Neural progenitor cell (in vitro differentiated cells): ENCODE measurements at regions not wholly inside any gene's neighbourhood (a gene's known extent, or its start where the extent isn't known, plus 50 kb on each side); places are given as distances from the start of the nearest gene placed in this dataset.

Source experiments
- DNase-seq: peaks from one replicate; pipeline ENCODE4 v3.0.0-alpha.2; 2016; ENCODE audit warnings: low spot score
- H2AFZ ChIP-seq: fragments of 200-600 bp; sonication (generic); replicated peaks from 2 replicates; pipeline ENCODE4 v1.6.1; 2016; ENCODE audit warnings: antibody characterized with exemption
- H3F3A ChIP-seq: fragments of 200-600 bp; sonication (generic); 2 replicates; pipeline ENCODE4 v1.6.1; 2016; ENCODE audit warnings: antibody characterized with exemption, low read depth
- H3K27ac ChIP-seq: fragments of 200-600 bp; sonication (generic); 2 replicates; pipeline ENCODE4 v1.5.1; 2016; ENCODE audit warnings: mild to moderate bottlenecking
- H3K27me3 ChIP-seq: fragments of 200-600 bp; sonication (generic); 2 replicates; pipeline ENCODE4 v1.6.1; 2016; ENCODE audit warnings: mild to moderate bottlenecking, moderate library complexity
- H3K36me3 ChIP-seq: fragments of 200-600 bp; sonication (generic); 2 replicates; pipeline ENCODE4 v1.5.1; 2016
- H3K4me1 ChIP-seq: fragments of 200-600 bp; sonication (generic); 2 replicates; pipeline ENCODE4 v1.6.1; 2016; ENCODE audit warnings: mixed run types
- H3K4me2 ChIP-seq: fragments of 200-600 bp; sonication (generic); 2 replicates; pipeline ENCODE4 v1.6.1; 2016
- H3K4me3 ChIP-seq: fragments of 200-600 bp; sonication (generic); 2 replicates; pipeline ENCODE4 v1.5.1; 2016
- H3K79me2 ChIP-seq: fragments of 200-600 bp; sonication (generic); 2 replicates; pipeline ENCODE4 v1.6.1; 2016; ENCODE audit warnings: low read depth
- H3K9ac ChIP-seq: fragments of 200-600 bp; sonication (generic); 2 replicates; pipeline ENCODE4 v1.6.1; 2016
- H3K9me3 ChIP-seq: fragments of 200-600 bp; sonication (generic); 2 replicates; pipeline ENCODE4 v1.5.1; 2016; ENCODE audit warnings: low read depth
- H4K20me1 ChIP-seq: fragments of 200-600 bp; sonication (generic); 2 replicates; pipeline ENCODE4 v1.6.1; 2016; ENCODE audit warnings: low read depth
- H3K27ac Mint-ChIP-seq: 3 replicates; pipeline ENCODE4 v1.8.0; 2021; ENCODE audit warnings: mixed read lengths
- H3K27me3 Mint-ChIP-seq: 2 replicates; pipeline ENCODE4 v1.8.0; 2022; ENCODE audit warnings: low read depth, mild to moderate bottlenecking, inconsistent platforms, moderate library complexity, mixed read lengths; ENCODE audit not compliant: insufficient read depth
- H3K36me3 Mint-ChIP-seq: 3 replicates; pipeline ENCODE4 v1.8.0; 2021; ENCODE audit warnings: mixed read lengths
- H3K4me1 Mint-ChIP-seq: 3 replicates; pipeline ENCODE4 v1.8.0; 2021; ENCODE audit warnings: mixed read lengths
- H3K4me3 Mint-ChIP-seq: 3 replicates; pipeline ENCODE4 v1.8.0; 2021; ENCODE audit warnings: mild to moderate bottlenecking, moderate library complexity, mixed read lengths
- H3K9me3 Mint-ChIP-seq: 3 replicates; pipeline ENCODE4 v1.8.0; 2020; ENCODE audit warnings: mixed read lengths
- EZH2 ChIP-seq: fragments of 200-600 bp; sonication (generic); IDR thresholded peaks from 2 replicates; pipeline ENCODE4 v1.6.1; 2017; ENCODE audit warnings: antibody characterized with exemption, mild to moderate bottlenecking, moderate library complexity
- EZH2phosphoT487 ChIP-seq: fragments of 200-600 bp; sonication (generic); IDR thresholded peaks from 2 replicates; pipeline ENCODE4 v1.6.1; 2017; ENCODE audit warnings: antibody characterized with exemption
- TF ChIP-seq, protein P1 (sequence below): fragments of 200-600 bp; sonication (generic); IDR thresholded peaks from 2 replicates; pipeline ENCODE4 v1.5.1; 2017; ENCODE audit warnings: antibody characterized with exemption, mild to moderate bottlenecking

DNA sequence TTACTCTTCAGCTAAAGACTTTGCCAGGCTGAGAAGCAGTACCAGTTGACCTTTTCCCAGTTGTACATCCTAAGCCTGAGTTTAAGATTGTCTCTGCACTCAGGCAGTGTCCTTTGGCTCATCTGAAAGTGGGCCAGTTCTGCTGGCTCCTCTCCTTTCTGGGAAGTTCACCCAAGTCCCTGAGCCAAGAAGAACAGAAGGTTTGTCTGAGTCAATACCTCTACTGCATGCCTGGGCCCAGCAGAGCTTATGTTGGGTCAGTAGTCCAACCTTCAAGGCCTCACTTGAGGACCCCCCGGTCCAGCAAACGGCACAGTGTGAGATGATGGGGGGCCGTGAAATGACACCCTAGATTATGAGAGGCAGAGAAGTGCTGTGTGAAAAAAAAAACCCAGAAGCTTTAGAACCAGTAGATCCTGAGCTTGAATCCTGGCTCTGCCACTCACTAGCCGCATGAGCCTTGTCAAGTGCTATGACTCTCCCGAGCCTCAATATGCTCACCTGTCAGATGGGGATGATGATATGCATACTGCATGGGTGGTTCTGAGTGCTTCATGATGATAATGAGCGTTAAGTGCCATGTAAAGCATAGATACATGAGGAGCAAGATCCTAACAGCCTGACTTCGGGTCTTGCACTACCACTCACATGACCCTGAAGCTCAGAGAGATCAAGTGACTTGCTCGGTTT is 156.0 kb downstream of the MACROH2A1 start:
- peaks cover 51% of the 10 kb centered on the region for H3K4me1 Mint-ChIP-seq
- H3K9me3 Mint-ChIP-seq = no peaks in the 10 kb centered on the region
- Histone ChIP-seq H3K9me3 (no peaks in the 10 kb centered on the region), H3K79me2 (no peaks in the 10 kb centered on the region), H3K36me3 (no peaks in the 10 kb centered on the region), H3F3A (no peaks in the 10 kb centered on the region), H3K27ac (no peak overlapping the region), H3K4me2 (no peak overlapping the region), H3K27me3 (no peaks in the 10 kb centered on the region), H4K20me1 (no peaks in the 10 kb centered on the region), H3K9ac (no peak overlapping the region), H3K4me3 (no peak overlapping the region), H3K4me1 (peaks cover 4% of the 10 kb centered on the region), H2AFZ (no peak overlapping the region)
- H3K27me3 Mint-ChIP-seq = peaks cover 15% of the 10 kb centered on the region
- H3K27ac Mint-ChIP-seq = no peak overlapping the region
- no peak for TF ChIP-seq EZH2
- TF ChIP-seq, protein P1, sequence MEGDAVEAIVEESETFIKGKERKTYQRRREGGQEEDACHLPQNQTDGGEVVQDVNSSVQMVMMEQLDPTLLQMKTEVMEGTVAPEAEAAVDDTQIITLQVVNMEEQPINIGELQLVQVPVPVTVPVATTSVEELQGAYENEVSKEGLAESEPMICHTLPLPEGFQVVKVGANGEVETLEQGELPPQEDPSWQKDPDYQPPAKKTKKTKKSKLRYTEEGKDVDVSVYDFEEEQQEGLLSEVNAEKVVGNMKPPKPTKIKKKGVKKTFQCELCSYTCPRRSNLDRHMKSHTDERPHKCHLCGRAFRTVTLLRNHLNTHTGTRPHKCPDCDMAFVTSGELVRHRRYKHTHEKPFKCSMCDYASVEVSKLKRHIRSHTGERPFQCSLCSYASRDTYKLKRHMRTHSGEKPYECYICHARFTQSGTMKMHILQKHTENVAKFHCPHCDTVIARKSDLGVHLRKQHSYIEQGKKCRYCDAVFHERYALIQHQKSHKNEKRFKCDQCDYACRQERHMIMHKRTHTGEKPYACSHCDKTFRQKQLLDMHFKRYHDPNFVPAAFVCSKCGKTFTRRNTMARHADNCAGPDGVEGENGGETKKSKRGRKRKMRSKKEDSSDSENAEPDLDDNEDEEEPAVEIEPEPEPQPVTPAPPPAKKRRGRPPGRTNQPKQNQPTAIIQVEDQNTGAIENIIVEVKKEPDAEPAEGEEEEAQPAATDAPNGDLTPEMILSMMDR = no peak
- no peak for TF ChIP-seq EZH2phosphoT487
- no peaks in the 10 kb centered on the region for H3K36me3 Mint-ChIP-seq
- no peak for DNase-seq
- H3K4me3 Mint-ChIP-seq = no peak overlapping the region

DNA sequence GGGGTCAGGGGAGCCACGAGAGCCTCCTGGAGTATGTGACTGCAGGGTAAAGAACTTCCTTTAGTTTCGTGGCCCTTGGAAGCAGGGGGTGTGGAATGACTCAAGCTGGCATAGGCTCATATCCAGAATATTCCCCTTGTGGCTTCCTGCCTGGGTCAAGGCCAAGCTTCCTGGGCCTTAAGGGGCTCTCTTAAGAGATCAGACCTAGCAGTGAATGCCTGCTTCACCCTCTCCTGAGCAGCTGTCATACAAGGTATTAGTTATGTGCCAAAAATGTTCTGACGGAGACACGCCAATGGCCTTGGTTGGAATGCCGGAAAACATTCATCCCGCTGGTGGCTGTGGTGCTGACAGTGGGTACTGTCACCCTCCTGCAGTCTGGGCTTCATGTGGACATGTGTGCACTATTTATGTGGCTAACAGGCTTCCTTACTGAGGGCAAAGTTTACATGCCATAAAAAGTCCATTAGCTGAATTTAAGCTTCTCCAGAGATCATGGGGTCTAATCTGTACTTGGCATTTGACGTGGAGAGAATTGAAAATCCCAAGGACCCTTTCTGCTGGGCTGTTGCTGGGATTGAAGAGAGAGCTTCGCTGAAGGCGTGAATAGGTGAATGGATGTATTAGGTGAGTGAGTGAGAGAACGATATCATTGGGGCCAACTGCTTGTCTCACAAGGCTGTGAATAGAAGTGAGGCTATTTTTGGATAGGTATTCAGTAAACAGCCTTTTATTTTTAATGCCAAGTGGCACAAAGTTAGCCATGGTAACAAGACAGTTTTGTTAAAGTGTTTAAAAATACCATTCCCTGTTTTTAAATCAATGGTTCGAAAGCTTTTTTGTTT is 156.8 kb downstream of the MACROH2A1 start:
- H4K20me1 ChIP-seq = no peaks in the 10 kb centered on the region
- no peak for DNase-seq
- H2AFZ ChIP-seq = no peak overlapping the region
- H3K27ac Mint-ChIP-seq = no peak overlapping the region
- no peaks in the 10 kb centered on the region for H3K36me3 Mint-ChIP-seq
- TF ChIP-seq, protein P1 = no peak
- TF ChIP-seq EZH2 (no peak), EZH2phosphoT487 (no peak)
- no peaks in the 10 kb centered on the region for H3K79me2 ChIP-seq
- peaks cover 11% of the 10 kb centered on the region for H3K4me1 ChIP-seq
- no peaks in the 10 kb centered on the region for H3K9me3 ChIP-seq
- H3K9me3 Mint-ChIP-seq = no peaks in the 10 kb centered on the region
- peaks cover 15% of the 10 kb centered on the region for H3K27me3 Mint-ChIP-seq
- no peaks in the 10 kb centered on the region for H3K27me3 ChIP-seq
- no peak overlapping the region for H3K9ac ChIP-seq
- no peak overlapping the region for H3K4me2 ChIP-seq
- no peak overlapping the region for H3K27ac ChIP-seq
- H3K4me1 Mint-ChIP-seq = peaks cover 48% of the 10 kb centered on the region
- no peaks in the 10 kb centered on the region for H3K36me3 ChIP-seq
- H3F3A ChIP-seq = no peaks in the 10 kb centered on the region
- H3K4me3 ChIP-seq = no peak overlapping the region
- no peak overlapping the region for H3K4me3 Mint-ChIP-seq

DNA sequence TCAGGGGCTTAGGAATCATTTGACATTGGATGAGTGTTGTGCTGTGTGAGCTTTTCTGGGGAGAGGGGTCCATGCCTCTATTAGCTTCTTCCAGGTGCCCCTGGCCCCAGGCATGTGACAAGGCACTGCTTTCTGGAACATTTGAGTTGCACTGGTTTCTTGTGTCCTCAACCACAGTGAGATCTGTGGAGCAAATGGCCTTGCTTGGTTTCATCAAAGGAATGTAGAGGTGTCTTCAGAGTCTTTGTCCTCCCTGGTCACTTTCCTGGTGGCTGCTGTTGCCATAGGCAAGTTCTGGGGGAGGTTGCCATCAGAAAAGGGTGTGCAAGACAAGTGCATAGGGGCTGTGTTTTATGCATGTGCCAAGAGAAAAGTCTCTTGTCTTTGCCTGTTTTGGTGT is 157.5 kb downstream of the MACROH2A1 start:
- Histone ChIP-seq H3K27ac (no peak overlapping the region), H3K4me3 (no peak overlapping the region), H3K4me2 (no peak overlapping the region), H4K20me1 (no peaks in the 10 kb centered on the region), H2AFZ (no peak overlapping the region), H3K9me3 (no peaks in the 10 kb centered on the region), H3K27me3 (no peaks in the 10 kb centered on the region), H3F3A (no peaks in the 10 kb centered on the region), H3K79me2 (no peaks in the 10 kb centered on the region), H3K9ac (no peak overlapping the region), H3K4me1 (peaks cover 11% of the 10 kb centered on the region), H3K36me3 (no peaks in the 10 kb centered on the region)
- no peak for DNase-seq
- Mint-ChIP-seq H3K36me3 (no peaks in the 10 kb centered on the region), H3K4me3 (no peak overlapping the region), H3K9me3 (no peaks in the 10 kb centered on the region), H3K27me3 (peaks cover 15% of the 10 kb centered on the region), H3K4me1 (peaks cover 46% of the 10 kb centered on the region), H3K27ac (no peak overlapping the region)
- no peak for TF ChIP-seq EZH2
- TF ChIP-seq, protein P1 = no peak
- no peak for TF ChIP-seq EZH2phosphoT487
